HG03342 (cell line): ENCODE measurements at regions not wholly inside any gene's neighbourhood (a gene's known extent, or its start where the extent isn't known, plus 50 kb on each side); places are given as distances from the start of the nearest gene placed in this dataset.
"Not testable (repeated sequence)": the region's sequence is repeated elsewhere in the genome, so short reads cannot be mapped to it uniquely, and the experiment has no call there.

ENCODE experiments used
- ATAC-seq: cut with Tn5 transposase; IDR thresholded peaks from one replicate; pipeline ENCODE4 v1.9.1; 2021; ENCODE audit warnings: mild to moderate bottlenecking, moderate library complexity; ENCODE audit not compliant: unreplicated experiment

DNA sequence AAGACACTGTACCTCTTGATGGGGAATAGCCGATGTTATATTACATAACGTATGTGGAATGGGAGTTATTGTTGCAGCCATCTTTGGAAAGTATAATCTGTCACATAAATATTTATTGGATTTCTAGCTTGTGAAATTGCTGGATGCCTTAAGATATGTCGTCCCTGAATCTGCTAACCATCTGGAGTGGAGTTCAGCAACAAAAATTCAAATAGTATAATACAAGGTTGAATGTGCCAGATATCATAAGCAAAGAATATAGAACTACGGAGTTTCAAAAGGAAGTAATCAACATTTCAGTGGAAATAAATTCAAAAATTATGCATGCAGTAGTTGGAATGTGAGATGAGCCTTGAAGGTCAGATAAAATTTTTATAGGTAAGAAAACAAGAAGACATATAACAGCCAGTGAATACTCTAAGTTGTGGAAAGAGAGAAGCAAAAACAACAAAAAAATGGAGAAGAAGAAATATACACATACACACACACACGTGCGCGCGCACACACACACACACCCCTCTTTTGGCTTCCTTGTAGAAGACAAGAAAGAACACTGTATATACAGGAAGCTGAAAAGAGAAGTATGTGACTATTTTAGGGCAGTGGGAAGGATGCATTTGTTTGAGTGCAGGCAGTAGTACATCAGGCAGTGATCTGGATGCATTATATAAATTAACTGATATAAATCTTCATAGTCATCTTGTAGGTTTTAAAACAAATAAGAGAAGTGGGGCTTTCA lies 516.7 kb downstream of the KCNT2 start:
- ATAC-seq, result no peak

DNA sequence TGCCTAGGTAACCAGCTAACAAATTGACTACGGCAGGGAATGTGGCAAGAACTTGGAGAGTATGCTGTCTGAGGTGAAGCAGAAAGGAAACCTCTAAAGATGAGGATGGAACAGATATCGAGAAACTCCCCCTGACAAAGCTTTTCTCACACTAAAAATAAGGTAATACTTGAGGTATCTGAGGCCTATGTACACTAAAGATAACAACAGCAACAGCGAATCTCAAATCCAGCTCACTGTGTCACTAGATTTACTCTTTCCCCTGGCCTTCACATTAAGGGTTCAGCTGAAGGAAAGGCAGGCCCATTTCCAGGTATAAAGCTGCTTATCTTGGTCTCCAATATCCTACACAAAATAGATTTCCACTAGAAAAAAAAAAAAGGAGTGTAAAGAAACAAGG lies 518.0 kb downstream of the KCNT2 start:
- no peak for ATAC-seq

DNA sequence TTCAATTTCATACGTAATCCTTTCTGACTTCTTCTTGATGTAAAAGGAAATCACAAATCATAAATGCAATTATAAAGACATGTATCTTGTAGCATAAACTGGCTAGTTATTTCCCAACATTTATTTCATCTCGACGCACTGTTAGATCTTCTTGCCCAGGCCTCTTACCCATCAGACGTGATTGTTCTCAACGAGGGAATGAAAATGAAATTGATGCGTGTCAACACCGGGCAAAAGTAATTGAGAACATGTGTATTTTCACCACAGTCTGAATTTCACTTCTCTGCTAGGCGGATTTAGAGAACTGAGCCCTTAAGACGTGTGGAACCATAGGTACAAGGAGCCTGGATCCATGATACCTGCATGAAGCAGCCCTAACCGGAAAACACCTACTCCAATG lies 519.7 kb downstream of the KCNT2 start:
- no peak for ATAC-seq

DNA sequence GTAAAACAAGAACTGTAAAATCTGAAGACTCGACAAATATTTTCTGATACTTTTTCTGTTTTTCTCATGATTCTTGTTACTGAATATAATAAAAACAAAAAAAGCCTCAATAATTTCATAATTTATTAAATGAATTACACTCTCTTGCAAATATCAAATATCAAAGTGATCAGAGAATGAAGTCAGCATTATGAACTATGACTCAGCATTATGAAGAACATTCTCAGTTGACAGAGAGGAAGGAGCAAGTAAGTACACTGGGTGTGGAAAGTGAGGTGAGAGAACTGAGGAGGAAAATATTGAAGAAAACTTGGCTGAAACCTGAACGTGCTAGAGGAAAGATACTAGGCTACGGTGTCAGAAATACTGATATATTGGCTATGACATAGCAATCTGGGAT lies 529.5 kb downstream of the KCNT2 start:
- no peak for ATAC-seq

DNA sequence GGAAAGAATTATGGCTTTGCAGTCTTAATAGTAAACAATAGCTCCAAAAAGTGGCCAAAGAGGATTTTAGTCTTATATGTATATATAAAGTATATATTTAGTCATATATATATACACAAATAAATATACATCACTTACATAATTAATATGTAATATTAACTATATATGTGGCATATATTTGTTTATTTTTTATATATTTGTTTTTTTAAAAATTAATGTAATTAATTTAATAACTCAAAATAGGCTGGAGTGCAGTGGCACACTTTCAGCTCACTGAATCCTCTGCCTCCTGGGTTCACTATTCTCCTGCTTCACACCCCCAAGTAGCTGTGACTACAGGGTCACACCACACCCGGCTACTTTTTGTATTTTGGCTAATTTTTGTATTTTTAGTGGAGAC lies 532.6 kb downstream of the KCNT2 start:
- no peak for ATAC-seq

DNA sequence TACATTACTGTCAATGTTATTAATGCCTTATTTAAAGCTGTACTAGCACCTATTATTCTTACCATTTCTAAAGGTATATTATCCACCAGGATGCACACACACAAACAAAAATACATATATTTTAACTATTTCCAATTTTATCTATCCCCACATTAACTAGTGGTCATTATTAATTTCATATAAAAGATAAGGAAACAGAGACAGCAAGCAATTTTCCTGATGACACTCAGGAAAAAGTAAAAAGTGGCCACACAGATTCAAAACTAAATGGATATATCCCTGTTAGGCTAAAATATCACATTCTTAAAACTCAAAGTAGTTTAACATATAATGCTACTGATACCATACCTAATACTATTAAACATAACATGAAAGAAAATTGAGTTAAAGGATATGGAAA lies 534.1 kb downstream of the KCNT2 start:
- ATAC-seq, result no peak

DNA sequence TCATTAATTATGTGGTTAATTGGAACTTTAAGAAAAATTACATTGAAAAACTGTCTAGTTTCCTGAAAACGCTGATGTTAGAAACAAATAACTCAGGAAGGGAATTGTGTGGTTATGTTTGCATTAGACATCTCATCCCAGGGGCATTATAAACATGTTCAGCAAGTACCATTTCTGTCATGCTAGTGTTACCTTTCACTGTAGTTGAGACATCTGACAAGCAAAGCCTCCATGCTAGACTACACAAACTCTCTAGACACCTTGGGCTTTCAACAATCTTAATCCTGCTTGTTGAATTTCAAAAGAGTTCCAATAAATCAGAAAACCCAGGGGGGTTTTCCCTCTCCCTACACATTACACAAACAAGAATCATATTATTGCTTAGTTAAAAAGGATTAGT lies 536.8 kb downstream of the KCNT2 start:
- no peak for ATAC-seq

DNA sequence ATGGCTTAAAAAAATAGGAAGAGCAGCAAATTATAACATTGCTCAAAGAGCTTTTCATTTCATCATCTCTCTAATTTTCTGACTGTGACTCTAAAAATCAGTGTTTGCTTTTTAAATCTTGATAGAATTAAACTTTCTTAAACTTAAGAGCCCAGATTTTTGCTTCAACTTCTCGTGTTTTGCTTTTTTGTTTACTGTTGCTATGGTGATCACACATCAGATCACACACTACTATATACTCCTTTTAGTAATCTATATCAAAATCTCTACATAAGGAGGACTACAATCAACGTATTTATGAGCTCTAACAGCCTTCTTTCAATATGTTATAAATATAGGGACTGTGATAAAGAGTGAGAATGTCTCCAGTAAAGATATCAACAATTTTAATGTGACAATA lies 537.3 kb downstream of the KCNT2 start:
- ATAC-seq, result no peak

DNA sequence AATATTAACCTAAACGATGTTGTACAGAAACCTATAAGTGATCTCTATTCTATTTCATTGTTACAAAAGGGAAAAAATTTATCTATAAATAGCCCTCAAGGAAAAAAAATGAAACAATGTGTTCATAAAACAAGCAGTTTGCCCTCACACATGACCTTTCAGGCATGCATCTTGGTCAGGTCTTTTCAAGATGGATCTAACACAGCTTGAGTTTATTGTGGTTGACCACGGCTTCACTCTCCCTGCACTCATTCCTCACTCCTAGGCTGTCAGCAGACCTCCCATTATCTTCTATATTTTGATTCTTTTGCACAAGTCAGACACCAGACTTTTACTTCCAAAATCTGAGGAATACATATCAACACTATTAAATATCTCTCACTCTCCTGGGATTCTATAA lies 544.3 kb downstream of the KCNT2 start:
- no peak for ATAC-seq

DNA sequence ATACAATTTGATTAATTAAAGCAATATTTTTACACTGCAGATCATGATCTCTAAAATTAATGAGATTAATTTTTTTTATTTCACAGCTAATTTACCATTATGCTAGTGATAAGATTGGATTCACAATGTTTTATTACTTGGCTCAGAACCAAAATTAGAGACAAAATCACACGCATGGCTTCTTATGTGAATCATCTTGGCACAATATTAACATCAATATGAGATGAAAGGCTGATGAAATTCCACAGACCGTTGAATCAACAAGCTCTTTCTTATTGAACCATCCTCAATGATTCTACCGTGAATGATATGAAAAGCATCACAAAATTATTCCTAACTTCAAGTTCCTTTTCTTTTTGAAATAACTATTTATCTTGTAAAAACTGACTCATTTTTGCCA lies 544.9 kb downstream of the KCNT2 start:
- ATAC-seq, result no peak

DNA sequence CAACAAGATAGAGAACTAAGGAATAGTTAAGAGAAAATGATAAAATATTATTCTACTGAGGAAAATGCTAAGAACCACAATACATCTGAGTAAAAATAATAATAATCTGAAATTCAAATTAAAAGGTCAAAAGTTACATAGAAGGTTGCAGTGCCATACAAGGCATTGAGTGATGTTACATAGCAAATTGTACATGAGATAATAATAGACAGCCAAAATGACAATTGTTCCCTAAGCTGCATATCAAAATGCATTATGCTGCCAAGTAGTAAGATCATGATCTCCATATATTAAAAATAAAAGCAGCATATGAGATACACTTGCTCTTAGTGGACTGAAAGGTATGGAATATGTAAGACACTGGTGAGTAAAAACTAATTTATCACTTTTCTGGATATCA lies 547.7 kb downstream of the KCNT2 start:
- no peak for ATAC-seq

DNA sequence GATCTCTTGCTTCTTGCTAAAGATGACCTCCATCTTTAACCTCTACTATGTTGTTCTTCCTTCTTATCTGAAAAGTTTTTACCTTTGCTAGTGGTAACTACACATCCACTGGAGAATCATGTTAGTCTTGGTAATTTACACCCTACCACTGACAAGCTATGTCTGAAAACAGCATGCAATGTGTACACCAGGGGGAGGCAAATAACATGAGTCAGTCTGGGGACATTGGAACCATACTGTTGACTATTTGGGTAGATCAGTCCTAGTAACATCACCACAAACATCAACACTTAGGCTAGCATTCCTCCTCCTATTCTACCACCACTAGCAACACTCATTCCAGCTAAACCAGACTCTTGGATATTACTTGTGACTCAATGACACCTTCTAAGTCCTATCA lies 549.0 kb downstream of the KCNT2 start:
- ATAC-seq, result no peak

DNA sequence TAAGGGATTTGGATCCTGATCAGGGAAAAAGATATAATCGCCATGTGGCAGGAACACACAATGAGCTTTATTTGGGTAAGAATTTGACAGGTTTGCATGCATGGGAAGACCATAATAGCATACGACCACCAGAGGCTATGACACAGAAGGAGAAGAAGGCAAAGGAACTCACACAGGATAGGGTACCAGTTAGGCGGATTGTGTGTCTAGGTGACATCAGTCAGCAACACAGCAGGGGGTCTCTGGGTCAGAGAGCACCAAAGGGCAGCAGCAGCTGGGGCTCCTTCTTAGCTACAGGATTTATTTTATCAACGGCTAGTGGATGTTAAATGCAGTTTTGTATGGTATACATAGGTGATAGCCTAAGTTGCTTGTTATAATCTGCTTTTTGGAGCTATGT lies 551.3 kb downstream of the KCNT2 start:
- ATAC-seq, result no peak

DNA sequence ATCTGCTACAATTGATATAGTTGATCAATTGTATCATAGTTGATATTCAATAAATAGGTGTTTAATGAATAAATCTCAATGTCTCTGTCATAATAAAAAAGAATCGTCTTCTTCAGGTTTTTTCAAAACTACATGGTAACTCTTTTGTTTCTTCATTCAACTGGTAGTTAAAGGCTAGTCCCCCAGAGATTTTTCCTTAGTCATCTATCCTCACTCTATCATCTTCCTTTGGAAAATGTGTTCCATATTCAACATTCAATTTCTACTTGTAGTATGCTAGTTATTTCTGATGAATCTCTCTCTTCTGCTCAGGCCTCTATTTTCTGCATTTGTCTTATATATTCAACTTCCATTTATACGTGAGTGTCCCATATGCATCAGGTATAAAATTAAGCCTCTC lies 558.8 kb downstream of the KCNT2 start:
- ATAC-seq, result no peak

DNA sequence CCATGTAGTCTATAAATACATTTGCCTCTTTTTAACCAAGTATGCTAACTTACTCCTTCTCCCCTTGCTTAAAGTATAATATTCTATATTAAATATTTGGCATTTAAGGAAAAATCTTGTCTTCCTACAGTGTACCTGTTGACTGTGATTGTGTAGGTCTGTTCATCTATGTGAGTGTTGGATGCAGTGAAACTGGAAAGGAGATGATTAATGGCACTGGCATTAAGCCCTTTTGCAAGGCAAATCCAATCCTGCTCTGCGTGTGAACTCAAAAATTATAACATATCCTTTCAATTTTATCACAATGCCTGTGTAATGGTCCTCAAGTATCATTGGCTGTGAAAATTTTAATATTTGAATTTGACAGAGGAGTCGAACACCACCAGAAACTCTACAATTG lies 565.0 kb downstream of the KCNT2 start:
- ATAC-seq, result no peak

DNA sequence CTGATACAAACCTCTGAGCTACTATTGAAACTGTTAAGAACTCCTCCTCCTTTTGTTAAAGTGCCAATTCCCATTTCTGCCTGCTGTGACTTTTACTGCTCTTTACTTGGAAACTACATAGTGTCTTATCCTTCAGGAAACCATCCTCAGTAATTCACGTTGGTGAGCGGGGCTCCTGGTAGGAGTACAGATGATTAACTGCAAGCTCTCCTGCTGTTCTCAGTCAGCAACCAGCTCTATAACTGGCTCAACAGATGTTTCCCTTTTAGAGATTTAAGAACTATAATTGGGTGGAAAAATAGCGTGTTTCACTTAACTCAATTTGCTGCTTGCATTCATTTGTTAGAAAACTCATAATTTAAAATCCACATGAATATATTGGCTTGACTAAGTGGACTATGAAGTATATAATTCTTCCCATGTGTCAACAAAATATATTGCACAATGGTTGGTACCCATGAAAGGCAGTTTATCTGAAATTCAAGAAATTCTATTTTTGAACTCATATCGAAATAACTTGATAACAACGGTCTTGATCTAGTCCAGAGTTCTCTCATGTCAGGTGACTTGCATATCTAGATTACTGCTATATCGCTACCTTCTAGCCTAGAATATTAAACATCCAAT lies 574.0 kb downstream of the KCNT2 start:
- ATAC-seq, result no peak

DNA sequence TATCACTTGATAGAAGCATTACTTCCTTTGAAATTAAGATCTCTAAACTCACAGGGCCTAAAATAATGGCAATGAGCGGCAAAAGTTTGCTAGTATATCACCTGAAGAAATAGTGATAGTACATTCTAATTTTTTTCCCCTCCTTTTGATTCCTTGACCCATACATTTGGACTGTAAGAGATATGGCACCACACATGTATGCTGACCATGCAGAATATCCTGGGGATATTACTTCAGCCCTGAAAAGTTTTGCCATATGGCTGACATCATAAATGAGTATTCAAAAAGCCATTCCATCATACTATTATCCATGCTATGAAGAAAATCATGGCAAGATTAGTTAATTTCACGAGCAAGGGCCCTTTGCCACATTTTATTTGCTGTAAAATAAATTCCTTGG lies 576.9 kb downstream of the KCNT2 start:
- ATAC-seq, result not testable (repeated sequence)

DNA sequence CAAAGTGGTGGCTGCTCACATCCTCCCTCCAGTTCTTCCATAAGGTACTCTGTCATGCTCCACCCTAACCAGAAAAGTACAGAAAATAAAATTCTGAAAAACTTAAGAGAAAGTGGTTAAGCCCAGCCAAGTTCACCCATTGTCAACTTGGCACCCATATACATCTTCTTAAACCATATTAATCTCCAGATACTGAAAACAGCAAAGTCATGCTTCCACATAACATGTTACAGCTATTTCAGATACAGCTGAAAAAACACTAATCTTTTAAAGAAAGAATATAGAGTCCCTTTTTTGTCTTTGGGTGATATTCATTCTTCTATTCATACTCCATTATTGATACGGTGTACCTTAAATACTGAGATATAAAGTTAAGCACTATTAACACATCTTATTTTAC lies 577.8 kb downstream of the KCNT2 start:
- ATAC-seq, result no peak

DNA sequence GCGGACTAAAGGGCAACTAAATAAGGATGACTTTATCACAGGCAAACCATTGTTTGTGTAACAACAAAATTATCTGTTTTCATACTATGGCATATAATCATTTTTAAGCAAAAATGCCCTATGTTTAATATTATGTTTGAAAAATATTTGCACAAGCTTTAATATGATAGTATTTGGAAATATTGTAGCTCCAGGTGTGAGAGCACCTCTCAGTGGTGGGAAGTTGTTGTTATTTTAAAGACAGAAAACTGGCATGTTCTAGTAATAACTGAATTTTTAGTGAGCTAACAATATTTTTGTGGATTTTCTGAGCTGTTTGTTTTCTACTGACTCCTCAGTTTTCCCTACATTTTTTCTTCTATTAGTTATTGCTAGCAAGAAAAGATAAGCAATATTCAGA lies 578.8 kb downstream of the KCNT2 start:
- ATAC-seq, result no peak

DNA sequence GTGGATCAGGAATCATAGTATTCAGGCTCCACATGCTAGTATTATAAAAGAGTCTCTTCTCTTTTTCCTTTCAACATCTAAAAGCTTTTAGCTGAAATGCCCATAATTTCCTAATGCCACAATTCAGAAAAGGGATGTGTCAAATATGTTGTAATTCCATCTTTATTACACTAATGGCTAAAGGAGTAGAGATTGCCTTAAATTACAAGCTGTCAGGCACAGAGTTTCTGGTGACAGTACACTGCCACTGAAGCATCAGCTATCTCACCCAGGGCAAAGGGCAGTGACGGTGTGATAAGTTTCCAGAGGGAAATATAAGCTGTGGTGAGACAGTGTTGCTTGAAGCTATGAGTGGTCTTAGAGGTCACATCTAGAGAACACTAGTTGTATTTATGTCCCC lies 581.1 kb downstream of the KCNT2 start:
- ATAC-seq, result no peak

DNA sequence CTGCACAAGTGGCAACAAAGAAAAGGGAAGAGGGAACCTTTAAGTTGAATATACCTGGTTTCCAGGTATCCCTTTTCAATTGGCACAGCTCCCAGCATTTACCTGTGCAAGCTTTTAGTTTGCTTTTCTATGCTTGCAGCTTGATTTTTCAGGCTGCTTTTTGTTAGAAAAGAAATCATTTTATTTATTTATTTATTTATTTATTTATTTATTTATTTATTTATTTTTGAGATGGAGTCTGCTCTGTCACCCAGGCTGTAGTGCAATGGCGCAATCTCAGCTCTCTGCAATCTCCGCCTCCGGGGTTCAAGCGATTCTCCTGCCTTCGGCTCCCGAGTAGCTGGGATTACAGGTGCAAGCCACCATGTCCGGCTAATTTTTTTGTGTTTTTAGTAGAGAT lies 587.1 kb downstream of the KCNT2 start:
- not testable (repeated sequence) for ATAC-seq

DNA sequence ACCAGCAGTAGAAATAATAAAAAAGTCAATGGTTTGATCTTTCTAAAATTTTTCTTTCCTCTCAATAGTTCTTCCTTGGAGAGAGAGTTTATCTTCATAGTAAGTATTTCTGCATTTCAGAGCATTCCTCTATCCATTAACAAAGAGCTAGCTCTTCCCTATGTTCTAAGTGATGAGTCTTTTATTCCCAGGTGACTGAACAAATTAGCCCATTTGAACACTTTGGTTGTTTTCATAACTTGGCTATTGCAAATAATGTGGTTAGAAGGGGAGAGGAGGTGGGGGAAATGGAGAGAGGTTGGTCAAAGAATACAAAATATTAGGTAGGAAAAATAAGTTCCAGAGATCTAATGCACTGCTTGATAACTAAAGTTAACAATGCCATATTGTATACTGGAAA lies 598.9 kb downstream of the KCNT2 start:
- ATAC-seq, result no peak

DNA sequence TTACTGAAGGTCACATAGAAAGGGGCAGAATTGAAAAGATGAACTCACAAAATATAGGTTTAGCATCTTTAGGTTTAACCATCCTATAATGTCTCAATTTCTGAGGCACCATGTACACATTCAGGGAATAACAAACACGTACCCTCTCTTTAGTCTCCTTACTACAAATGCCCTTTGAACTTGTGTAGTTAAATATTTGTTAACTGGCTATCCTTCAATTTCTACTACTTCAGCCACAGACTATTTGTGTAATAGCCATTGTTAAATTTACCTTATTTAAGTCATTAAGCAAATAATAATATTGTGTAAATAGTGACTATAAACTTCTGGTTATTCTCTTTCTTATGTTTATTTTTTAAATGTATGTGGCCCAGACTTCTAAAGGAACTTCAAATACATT lies 600.5 kb downstream of the KCNT2 start:
- no peak for ATAC-seq
